DMS53 treated with DMSO at 0.1 percent for 48 hours (cell line): ENCODE measurements at regions not wholly inside any gene's neighbourhood (a gene's known extent, or its start where the extent isn't known, plus 50 kb on each side); places are given as distances from the start of the nearest gene placed in this dataset.
A peak's percentile ranks its signal among the peaks of the same experiment; 100 is the strongest.
"Not testable (repeated sequence)": the region's sequence is repeated elsewhere in the genome, so short reads cannot be mapped to it uniquely, and the experiment has no call there.

Experiments
- DNase-seq: peaks from one replicate; lab custom pipeline; 2025; ENCODE audit not compliant: unreplicated experiment; lab: John Stamatoyannopoulos, UW

DNA sequence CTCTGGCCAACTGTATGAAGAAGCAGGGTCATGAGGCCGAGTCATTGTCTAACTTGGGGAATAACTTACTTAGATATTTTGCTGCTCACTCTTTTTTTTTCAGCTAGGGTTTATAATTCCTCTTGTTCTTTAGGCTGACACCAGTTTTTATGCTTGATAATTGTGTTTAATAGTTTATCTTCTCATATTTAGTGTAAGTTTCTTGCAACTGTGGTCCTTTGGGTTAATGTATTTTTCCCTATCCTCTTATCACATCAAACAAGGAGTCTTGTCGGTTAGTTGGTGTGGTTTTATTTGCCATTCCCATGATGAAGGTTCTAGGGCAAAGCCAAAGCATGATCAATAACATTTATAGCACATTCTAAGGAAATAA, 204.6 kb downstream of the NUFIP1 start:
- no peak for DNase-seq

DNA sequence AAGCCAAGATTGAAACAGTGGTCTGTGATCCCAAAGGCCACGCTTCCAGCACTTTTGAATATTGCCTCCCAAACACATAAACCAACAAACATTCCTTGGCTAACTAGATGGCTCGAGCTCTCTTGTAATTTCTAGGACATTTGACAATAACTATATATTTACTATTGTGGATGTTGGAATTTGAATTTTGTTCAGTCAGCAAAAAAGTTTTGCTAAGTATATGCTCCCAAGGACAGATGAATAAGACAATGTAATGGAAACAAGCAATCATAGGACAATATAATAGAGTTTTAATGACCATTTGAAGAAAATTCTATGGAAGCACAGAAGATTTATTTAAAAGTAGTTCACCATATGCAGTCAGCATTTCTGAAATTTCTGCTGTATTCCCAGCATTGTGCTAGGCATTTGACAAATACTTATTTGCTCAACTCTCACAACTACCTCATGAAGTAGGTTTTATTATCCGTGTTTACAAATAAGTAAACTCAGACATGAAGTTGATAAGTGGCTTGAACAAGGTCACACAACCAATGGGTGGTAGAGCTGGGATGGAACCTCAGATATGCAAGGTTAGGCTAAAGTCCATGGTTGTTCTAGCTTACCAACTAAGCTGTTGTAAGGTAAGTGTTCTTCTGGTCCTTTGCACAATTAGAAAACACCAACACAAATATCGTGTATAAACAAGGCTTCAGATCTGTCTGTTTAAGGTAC, 205.1 kb downstream of the NUFIP1 start:
- DNase-seq: no peak

DNA sequence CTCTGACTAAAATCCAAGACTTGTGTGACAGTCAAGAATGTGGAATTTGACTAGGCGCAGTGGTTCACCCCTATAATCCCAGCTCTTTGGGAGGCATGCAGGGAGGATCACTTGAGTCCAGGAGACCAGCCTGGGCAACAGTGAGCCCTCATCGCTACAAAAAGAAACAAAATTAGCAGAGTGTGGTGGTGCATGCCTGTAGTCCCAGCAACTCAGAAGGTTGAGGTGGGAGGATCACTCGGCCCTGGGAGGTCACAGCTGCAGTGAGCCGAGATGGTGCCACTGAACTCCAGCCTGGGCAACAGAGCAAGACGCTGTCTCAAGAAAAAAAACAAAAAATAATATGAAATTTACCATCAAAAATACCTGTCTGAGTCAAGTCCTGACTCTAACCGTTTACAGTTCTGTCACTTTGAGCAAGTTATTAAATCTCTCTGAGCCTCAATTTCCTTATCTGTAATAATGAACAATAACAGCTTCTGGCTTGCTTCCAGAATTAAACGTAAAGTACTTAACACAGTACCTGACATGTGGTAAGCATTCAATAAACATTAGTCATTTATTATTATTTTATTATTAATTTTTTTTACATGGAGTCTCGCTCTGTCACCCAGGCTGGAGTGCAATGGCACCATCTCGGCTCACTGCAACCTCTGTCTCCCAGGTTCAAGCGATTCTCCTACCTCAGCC, 204.6 kb upstream of the TSC22D1 start:
- no peak for DNase-seq

DNA sequence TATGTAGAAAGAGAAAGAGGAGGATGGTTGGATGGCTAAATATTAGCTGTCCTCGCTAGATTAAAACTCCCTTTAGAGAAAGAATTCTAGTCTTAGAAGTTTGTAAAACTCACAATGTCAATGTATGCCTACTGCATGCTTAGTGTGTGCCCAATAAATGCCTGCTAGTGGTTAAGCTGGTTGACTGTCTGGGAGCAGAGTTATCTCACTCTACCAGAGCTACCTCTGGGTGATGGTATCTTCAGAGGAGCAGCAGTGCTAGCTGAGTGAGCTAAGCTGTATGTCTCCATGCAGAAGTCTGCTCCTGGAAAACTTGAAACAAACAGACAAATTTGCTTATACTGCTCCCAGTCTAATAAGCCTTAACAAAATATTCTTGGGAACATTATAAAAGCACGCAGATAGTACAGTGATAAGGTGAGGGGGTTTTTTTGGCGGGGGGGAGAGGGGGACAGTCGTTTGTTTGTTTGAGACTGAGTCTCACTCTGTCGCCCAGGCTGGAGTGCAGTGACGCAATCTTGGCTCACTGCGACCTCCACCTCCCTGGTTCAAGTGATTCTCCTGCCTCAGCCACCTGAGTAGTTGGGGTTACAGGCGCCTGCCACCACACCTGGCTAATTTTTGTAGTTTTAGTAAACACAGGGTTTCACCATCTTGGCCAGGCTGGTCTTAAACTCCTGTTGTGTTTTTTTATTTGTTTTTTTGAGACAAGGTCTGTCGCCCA, 202.8 kb upstream of the TSC22D1 start:
- DNase-seq: no peak

DNA sequence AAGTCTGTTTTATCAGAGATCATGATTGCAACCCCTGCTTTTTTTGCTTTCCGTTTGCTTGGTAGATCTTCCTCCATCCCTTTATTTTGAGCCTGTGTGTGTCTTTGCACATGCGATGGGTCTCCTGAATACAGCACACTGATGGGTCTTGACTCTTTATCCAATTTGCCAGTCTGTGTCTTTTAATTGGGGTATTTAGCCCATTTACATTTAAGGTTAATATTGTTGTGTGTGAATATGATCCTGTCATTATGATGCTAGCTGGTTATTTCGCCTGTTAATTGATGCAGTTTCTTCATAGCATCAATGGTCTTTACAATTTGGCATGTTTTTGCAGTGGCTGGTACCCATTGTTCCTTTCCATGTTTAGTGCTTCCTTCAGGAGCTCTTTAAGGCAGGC, 199.2 kb upstream of the TSC22D1 start:
- DNase-seq: not testable (repeated sequence)

DNA sequence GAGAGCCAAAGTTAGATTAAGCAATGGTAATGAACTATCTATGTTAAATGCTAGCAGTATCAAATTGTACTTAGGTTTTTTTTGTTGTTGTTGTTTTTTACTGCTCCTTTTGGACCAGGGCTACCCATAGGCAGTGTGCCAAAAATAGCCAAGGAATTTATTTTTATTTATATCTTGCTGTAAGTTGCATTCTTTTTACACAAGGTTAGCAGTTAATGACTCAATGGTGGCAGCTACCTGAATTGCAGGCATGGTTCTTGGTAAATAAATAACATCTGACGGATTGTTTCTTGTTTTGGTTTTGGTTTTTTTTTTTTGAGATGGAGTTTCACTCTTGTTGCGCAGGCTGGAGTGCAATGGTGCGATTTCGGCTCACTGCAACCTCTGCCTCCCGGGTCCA, 194.8 kb upstream of the TSC22D1 start:
- no peak for DNase-seq

DNA sequence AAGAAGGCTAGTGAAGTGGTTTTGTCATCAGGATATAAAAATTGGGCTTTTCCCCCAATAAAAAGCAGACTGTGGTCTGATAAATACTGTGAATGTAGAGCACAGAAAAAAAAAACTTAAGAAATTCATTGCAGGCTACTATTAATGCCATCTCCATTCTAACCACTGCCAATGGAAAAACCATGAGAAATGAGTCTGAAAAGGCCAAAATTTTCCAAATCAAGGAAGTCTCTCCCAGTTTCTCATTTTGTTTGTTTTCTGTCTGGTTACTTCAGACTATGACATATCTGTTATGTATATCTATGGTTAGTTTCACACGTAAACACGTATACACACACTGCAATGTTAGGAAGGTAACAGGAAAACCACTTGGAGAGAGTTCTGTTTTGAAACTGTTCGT, 193.6 kb upstream of the TSC22D1 start:
- DNase-seq: no peak

DNA sequence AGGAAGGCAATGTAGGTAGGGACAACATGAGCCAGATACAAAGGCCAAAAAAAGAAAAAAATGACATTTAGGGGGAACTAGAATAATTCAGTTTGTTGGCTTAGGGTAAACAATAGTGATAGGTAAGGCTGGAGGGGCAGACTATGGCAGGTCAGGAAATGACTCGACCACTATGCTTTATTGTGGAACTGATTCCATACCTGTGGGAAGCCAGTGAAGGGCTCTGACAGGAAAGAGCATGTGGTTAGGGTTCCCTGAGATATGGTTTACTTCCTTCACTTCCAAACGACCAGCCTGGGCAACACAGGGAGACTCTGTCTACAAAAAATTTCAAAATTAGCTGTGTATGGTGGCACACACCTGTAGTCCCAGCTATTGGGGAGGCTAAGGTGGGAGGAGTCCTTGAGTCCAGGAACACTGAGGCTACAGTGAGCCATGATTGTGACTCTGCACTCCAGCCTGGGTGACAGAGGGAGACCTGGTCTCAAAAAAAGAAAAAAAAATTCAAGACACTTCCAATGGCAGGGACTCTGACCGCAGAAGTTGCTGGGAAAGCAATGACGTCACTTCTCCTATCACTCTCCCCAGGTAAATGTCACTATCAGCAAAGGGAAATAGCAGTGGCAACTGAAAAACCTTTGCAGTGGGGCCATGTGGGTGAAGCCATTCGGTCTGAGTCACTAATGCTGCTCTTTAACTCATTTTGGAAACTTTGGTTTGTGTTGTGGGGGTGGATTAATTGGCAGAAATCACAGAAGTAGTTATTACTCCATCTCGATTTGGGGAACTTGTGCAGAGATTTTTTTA, 192.8 kb upstream of the TSC22D1 start:
- no peak for DNase-seq

DNA sequence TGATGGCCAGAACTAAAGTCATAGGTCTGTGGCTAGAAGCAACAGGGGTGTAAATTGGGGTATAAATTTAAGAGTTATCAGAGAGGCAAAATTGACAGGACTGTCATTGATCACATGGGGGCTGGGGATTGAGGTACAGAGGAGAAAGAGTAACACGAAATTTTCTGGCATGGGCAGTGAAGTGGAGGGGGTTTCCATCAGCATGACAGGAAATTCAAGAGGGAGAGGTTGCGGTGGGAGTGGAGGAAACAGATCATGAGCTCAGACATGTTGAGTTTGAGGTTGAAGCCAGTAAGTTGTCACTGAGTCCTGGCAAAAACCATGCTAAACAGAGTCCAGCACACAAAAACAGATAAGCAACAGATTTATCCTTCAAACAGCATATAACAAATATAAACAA, 192.1 kb upstream of the TSC22D1 start:
- DNase-seq: no peak

DNA sequence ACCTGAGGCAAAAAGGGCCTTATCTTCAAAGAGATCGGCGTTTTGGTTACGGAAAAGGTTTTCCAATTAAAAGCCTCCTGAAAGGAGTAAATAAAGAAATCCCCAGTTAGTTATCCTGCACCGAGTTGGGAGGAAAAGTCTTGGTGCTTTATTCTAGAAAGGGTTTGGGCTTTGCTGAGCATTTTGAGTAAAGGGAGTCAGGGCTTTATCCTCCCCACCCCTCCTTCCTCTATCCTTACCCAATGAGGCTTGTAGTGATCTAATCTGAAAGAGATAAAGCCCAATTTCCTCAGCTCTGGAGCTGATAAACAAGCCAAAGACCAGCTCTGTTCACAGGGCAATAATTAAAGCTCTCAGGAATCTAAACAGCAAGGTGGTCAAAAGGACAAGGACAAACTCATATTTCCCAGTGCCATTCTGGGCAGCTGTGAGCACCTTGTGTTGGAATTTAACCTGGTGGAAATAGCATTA, 188.9 kb upstream of the TSC22D1 start:
- DNase-seq: no peak

DNA sequence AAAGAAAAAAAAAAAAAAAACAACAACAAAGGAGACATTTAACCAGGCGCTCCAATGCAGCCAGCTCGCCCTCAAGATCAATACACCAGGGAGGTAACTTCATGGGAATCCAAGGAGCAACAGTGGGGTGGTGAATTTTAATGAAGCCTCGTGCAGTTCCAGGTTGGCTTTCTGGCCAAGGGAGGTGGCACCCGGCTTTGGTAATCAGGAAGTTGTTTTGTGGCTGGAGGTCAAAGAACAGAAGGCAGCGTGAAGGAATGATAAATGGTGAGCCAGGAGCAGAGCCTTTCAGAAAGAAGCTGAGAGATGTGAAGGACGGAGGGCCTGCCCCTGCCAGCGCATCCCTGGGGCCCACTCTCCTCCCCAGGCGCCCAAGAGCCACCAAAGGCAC, 188.2 kb upstream of the TSC22D1 start:
- DNase-seq: no peak

DNA sequence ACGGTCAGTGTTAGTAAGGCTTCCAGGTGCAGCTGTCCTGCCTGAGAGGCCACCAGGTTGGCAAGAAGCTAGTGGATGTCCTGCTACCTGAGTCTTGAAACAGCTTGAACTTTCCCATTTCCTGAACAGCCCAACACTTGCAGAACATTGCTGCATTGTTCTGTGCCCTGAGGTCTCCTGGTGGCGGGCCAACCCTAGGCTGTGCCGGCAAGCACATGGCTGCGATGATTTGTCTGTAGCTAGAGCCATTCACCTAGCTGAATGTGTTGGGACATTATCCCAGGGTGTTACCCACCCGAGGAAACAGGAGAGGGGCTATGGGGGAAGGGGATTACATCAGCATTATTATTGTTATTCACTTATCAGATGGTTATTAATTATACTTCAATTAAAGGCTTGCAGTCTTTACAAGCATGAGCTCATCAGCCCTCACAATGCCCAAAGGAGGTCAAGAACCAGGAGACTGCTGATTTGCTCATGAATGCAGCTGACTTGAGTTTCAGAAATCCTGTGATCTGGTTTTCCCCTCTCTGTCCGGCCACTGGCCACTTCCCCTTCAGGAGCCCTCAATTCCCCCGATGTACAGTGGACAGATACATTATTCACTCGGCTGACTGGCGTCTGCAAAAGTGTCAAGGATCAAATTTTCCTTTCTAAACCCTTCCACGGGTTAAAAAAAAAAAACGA, 187.6 kb upstream of the TSC22D1 start:
- DNase-seq: no peak

DNA sequence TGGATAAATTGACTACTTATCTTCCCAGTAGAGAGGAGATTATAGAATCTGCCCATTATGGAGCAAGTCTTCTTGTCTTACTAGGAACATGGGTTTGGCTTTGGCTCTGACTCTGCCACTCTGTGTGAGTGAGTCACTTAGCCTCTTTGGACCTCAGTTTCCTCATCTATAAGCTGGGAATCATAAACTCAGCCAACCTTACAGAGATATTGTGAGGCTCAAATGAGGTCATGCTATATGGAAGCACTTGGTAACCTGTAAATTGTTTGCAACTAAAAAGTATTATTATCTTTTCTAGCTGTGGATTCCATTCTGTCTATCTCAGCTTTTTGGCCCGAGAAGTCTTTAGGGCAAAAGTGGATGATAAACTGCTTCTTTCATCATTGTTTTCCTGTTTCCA, 186.8 kb upstream of the TSC22D1 start:
- DNase-seq: no peak

DNA sequence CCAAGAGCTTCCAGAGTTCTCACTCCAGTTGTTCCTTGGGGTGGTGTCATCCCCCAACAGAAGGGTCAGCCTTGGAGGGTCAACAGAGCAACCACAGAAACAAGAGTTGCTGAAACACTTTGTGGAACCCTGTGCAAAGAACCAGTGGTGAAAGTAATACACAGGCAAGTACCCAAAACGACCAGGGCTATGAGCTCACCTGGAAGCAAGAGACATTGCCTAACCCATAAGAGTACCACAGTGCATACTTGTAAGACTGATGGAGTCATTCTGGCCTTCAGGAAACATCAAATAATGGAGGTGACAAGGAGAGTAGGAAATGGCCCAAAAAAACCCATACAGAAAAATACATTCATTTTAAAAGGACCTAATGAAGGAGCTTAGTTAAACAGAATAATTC, 184.3 kb upstream of the TSC22D1 start:
- DNase-seq: no peak

DNA sequence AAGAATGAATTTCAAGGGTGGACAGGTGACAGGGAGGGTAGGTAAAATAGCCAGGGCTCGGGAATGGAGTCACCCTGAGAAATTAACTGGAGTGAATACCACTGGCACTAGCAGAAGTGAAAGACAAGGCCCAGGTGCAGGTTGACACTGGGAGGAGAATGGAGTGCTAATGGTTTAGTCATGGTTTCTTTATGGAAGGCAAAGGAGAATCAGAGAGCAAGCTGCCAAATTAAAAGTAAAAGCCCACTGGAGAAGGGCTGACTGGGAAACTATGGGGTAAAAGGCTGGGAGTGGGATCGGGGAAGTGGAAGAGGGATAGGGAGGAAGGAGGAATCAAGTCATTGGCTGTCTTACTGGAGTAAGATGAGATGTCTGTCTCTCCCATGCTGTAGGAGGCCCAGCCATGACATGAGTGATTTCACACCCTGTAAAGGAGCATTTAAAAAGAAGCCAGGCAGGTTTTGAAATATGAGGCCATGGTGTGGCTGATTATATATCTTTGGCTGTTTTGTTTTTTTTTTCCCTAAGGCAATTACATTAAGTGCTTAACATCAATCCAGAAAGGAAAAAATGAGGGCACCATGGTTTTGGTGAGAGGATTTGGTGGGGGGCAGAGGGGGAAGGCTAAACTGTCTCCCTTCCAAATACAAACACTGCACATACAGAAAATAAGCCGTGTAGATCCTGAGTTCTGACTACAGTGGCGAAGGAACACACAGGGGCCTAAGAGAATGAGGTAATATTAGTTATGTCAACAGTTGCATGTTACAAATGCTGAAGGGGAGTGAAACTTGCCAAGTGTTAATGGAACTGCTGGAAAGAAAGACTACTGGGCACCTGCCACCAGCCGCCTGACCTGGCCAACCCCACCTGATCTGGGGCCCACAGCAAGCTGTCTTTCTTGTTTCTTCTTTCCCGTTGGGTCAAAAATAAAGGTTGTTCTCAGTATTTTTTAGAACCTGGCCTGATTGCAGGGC, 183.5 kb upstream of the TSC22D1 start:
- peak; percentile 69 for DNase-seq

DNA sequence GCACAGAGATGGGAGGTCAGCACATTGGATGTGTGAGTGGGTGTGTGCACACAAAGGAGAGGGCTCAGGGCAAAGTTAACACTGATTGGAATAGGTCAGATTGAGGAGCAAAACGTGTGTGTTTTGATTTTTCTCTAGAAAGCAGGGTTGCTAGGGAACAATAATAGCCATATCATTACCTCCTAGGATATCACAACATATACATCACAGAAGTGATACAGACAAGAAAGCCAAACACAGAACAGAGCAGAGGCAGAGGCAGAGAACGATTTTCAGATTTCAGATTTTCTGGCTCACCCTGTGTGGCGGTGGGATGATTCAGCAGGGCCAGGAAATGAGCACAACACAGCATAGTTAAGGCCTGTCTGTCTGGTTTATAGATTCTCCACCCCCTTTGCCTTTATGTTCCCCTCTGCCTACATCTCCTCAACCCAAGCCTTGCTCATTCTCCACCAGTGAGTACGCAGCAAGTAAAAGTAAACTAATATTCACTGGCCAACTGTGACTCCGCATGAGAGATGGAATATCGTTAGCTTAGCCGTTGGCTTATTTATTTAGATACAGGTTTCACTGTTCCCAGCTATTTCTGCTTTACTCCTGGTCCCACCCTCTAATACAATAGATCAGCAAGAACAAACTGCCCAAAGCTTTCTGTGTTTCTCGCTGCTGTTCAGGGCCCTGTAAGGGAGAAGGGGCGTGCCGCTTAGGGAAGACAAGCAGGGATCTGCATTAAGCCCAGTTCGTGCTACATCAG, 182.7 kb upstream of the TSC22D1 start:
- DNase-seq: peak; percentile 60

DNA sequence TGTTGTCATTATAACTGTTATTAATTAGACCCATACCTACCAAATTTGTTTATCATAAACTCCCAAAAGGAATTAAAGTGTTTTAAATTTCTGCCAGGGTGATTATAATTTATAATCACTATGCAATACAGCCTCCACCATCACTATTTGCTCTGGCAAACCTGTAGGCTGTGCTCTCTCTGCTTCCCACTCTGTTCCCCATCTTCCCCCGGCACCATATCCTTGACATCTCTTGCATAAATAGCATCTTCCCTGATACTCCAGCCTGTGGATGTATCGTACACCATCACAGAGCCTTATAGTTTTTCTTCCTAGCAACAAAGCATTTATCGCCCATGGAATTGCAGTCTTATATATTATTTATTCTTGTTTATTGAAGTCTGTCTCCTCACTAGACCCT, 181.5 kb upstream of the TSC22D1 start:
- DNase-seq: no peak

DNA sequence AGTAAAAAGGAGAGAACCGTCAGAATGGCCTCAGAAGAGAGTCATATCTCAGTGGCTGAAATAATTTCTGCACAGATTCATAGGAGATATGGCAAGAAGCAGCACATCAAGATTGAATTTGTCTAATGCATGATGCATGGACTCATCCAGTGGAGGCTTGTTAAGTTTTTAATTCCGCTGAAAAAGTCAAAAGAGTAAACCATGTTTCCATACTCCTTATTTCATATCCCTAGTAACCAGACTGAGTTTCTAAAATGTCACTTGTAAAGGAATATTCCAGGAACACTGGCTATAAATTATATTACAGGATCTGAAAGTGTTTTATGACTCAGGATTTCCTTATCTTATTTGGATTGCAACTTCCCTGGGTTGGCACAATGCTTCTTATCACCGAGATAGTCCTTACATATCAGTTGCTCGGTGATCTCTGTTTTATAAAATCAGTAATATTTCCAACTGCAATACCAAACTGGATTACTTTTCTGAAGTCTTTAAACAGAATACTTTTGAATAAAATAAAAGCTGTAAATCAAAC, 180.2 kb upstream of the TSC22D1 start:
- no peak for DNase-seq

DNA sequence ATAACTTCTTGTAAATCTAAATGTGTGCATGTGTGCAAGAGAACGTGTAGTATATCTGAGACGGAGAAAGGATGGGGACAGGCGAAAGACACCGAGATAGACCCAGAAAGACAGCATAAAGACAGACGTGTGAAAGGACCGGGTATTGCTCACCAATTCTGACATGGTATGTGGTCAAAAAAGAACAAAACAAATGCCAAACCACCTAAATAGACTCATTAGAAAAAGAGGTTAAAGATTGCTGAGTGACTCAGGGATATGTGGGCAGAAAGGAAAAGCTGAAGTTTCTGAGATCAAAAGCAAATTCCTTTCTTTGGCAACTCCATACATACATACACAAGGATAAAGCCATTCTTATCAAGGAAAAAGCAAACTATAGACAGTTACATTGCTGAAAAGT, 179.7 kb upstream of the TSC22D1 start:
- no peak for DNase-seq
